ENCODE measurements at regions not wholly inside any gene's neighbourhood (a gene's known extent, or its start where the extent isn't known, plus 50 kb on each side); places are given as distances from the start of the nearest gene placed in this dataset.

DNA sequence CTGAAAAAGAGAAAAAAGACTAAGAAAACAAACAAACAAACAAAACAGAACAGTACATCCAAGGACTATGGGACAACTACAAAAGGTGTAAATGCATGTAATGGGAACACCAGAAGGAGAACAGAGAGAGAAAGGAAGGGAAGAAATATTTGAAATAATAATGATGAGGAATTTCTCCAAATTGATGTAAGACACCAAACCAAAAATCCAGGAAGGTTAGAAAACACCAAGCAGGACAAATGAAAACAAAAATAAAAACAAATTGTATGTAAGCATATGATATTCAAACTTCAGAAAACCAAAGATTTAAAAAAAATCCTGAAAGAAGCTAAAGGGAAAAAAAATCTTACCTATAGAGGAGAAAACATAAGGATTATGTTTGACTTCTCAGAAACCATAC is 125.9 kb upstream of the ACTBL2 start:
- TF ChIP-seq, protein P1, sequence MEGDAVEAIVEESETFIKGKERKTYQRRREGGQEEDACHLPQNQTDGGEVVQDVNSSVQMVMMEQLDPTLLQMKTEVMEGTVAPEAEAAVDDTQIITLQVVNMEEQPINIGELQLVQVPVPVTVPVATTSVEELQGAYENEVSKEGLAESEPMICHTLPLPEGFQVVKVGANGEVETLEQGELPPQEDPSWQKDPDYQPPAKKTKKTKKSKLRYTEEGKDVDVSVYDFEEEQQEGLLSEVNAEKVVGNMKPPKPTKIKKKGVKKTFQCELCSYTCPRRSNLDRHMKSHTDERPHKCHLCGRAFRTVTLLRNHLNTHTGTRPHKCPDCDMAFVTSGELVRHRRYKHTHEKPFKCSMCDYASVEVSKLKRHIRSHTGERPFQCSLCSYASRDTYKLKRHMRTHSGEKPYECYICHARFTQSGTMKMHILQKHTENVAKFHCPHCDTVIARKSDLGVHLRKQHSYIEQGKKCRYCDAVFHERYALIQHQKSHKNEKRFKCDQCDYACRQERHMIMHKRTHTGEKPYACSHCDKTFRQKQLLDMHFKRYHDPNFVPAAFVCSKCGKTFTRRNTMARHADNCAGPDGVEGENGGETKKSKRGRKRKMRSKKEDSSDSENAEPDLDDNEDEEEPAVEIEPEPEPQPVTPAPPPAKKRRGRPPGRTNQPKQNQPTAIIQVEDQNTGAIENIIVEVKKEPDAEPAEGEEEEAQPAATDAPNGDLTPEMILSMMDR (IDR thresholded peaks at IDR 0.05 in 4 of 5, conservative IDR thresholded peaks at IDR 0.05 in 1 of 5), result no peak
- TF ChIP-seq POLR2A (IDR thresholded peaks at IDR 0.05), result no peak
